ENCODE measurements at regions not wholly inside any gene's neighbourhood (a gene's known extent, or its start where the extent isn't known, plus 50 kb on each side); places are given as distances from the start of the nearest gene placed in this dataset.

- peak; percentile 36 to 76 (median 59) for TF ChIP-seq CTCF (IDR thresholded peaks at IDR 0.05 in 8 of 11, conservative IDR thresholded peaks at IDR 0.05 in 3 of 11)
- no peak for TF ChIP-seq POLR2AphosphoS5 (IDR thresholded peaks at IDR 0.05)
Observed at GRCh38 chr1:185681034-185681633, 53.1 kb upstream of the HMCN1 start.
